GM11168 (cell line): ENCODE measurements at regions not wholly inside any gene's neighbourhood (a gene's known extent, or its start where the extent isn't known, plus 50 kb on each side); places are given as distances from the start of the nearest gene placed in this dataset.
"Not testable (repeated sequence)": the region's sequence is repeated elsewhere in the genome, so short reads cannot be mapped to it uniquely, and the experiment has no call there.

ENCODE experiments used
- in situ Hi-C: fragments of 300-500 bp; cut with MboI; formaldehyde crosslinking; loops from one replicate; pipeline ENCODE4 v1.12.0; 2022; ENCODE audit warnings: low sequenced_read_pairs; ENCODE audit not compliant: unreplicated experiment

GRCh38 chr5:152674403-152674802, 269.3 kb upstream of the NMUR2 start:
- in situ Hi-C loops = no loop called here

GRCh38 chr5:152676196-152676595, 271.1 kb upstream of the NMUR2 start:
- in situ Hi-C loops = no loop called here

- in situ Hi-C loops = no loop called here
Observed at GRCh38 chr5:152683205-152683604, 278.1 kb upstream of the NMUR2 start.

- in situ Hi-C loops = no loop called here
Observed at GRCh38 chr5:152686931-152687330, 281.9 kb upstream of the NMUR2 start.

- in situ Hi-C loops = no loop called here
Observed at GRCh38 chr5:152688561-152689249, 283.6 kb upstream of the NMUR2 start.

GRCh38 chr5:152689250-152689711, 284.2 kb upstream of the NMUR2 start:
- in situ Hi-C loops = no loop called here

- in situ Hi-C loops = no loop called here
Observed at GRCh38 chr5:152694231-152694630, 289.2 kb upstream of the NMUR2 start.

GRCh38 chr5:152701305-152701949, 296.3 kb upstream of the NMUR2 start:
- in situ Hi-C loops = no loop called here

GRCh38 chr5:152704286-152704685, 299.2 kb upstream of the NMUR2 start:
- in situ Hi-C loops = no loop called here

- in situ Hi-C loops = no loop called here
Observed at GRCh38 chr5:152711801-152712388, 306.8 kb upstream of the NMUR2 start.

GRCh38 chr5:152717393-152717792, 312.3 kb upstream of the NMUR2 start:
- in situ Hi-C loops = no loop called here

GRCh38 chr5:152723482-152723881, 318.4 kb upstream of the NMUR2 start:
- in situ Hi-C loops = no loop called here

- in situ Hi-C loops = no loop called here
Observed at GRCh38 chr5:152730176-152730575, 325.1 kb upstream of the NMUR2 start.

GRCh38 chr5:152736906-152737305, 331.8 kb upstream of the NMUR2 start:
- in situ Hi-C loops = no loop called here

GRCh38 chr5:152739916-152740315, 334.8 kb upstream of the NMUR2 start:
- in situ Hi-C loops = no loop called here

- in situ Hi-C loops = not testable (repeated sequence)
Observed at GRCh38 chr5:152741126-152741525, 336.0 kb upstream of the NMUR2 start.

GRCh38 chr5:152787709-152788217, 382.7 kb upstream of the NMUR2 start:
- in situ Hi-C loops = not testable (repeated sequence)

GRCh38 chr5:152801886-152802285, 396.8 kb upstream of the NMUR2 start:
- in situ Hi-C loops = no loop called here

GRCh38 chr5:152804179-152804578, 399.1 kb upstream of the NMUR2 start:
- in situ Hi-C loops = no loop called here

- in situ Hi-C loops = no loop called here
Observed at GRCh38 chr5:152811988-152812387, 406.9 kb upstream of the NMUR2 start.

GRCh38 chr5:152813526-152813925, 408.4 kb upstream of the NMUR2 start:
- in situ Hi-C loops = no loop called here
